ENCODE measurements at regions not wholly inside any gene's neighbourhood (a gene's known extent, or its start where the extent isn't known, plus 50 kb on each side); places are given as distances from the start of the nearest gene placed in this dataset.

DNA sequence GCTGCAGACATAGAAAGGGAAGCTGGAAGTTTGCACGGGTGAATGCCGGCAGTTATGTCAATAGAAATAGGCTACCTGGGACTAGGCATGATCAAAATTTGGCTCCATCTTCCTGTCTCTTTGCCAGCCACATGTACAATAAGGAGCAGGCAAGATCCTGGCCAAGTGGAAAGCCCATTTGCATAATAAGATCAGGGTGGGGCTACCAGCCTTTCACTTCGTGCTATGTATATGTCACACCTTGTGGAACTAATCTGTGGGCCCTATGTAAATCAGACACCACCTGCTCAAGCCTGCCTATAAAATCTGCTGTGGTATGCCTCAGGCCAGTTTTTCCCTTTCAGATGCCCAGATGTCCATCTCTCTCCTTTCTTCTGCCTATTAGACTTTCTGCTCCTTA, 79.3 kb upstream of the DRD2 start:
- H3K4me2 ChIP-seq (ENCODE audit: insufficient read depth, low read length) = peak overlapping the region; percentile 36; the same call in 1 of the 2 replicates
- no peaks in the 10 kb centered on the region for H3K79me2 ChIP-seq (ENCODE audit: control insufficient read depth, insufficient read depth, low read length)
- 11% methylated on average over 3 of the region's 3 CpGs for WGBS (ENCODE audit: insufficient coverage, low coverage, missing lambda C conversion rate)
- peaks cover 8 to 39% of the 10 kb centered on the region in 2 experiments; a peak in 4 of 5 replicates for H3K4me1 ChIP-seq (replicated peaks in 1 of 2; ENCODE audit: control insufficient read depth in 2 of 2, insufficient read depth in 2 of 2, low read length in 2 of 2)
- in situ Hi-C loops (cut with MboI) = no loop called here
- DNase-seq (ENCODE audit: extremely low read depth in 1 of 4, low spot score in 3 of 4) (peak in 1 of 4 experiments; percentile 28), ATAC-seq (peak; percentile 56), FAIRE-seq (no peak)
- TF ChIP-seq MAX (CRISPR knock-in tag; IDR thresholded peaks at IDR 0.05) = peak; percentile 60; the same call in 1 of the 2 replicates
- TF ChIP-seq, protein P1, sequence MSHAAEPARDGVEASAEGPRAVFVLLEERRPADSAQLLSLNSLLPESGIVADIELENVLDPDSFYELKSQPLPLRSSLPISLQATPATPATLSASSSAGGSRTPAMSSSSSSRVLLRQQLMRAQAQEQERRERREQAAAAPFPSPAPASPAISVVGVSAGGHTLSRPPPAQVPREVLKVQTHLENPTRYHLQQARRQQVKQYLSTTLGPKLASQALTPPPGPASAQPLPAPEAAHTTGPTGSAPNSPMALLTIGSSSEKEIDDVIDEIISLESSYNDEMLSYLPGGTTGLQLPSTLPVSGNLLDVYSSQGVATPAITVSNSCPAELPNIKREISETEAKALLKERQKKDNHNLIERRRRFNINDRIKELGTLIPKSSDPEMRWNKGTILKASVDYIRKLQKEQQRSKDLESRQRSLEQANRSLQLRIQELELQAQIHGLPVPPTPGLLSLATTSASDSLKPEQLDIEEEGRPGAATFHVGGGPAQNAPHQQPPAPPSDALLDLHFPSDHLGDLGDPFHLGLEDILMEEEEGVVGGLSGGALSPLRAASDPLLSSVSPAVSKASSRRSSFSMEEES (CRISPR knock-in tag; IDR thresholded peaks at IDR 0.05) = no peak
- TF ChIP-seq ZC3H8 (IDR thresholded peaks at IDR 0.05) = no peak
- BruUV-seq (replicated peaks) = no TSS peak
- no peaks in the 10 kb centered on the region for H3K36me3 ChIP-seq (ENCODE audit: control insufficient read depth, insufficient read depth, low read length)
- peak overlapping the region; percentile 72; the same call in 1 of the 2 replicates for H2AFZ ChIP-seq (ENCODE audit: low read depth, low read length)
- no peak overlapping the region; the same call in 2 of the 3 replicates for H3K27ac ChIP-seq (ENCODE audit: extremely low read depth, low read depth, low read length)
- H3K9me1 ChIP-seq (ENCODE audit: control insufficient read depth, insufficient read depth, low read length) = no peaks in the 10 kb centered on the region
- no peaks in the 10 kb centered on the region for H4K20me1 ChIP-seq (replicated peaks; ENCODE audit: control insufficient read depth, insufficient read depth, low read length)
- ChIA-PET POLR2A (interaction anchor here (2.4 kb wide), 1 partner anchor 15 kb away, joined by 8 read pairs; no protein-coding TSS in a partner anchor), CTCF (ENCODE audit: low intra/inter-chr PET ratio) (no interaction called here)
- no peak overlapping the region for H3K9ac ChIP-seq (ENCODE audit: insufficient read depth in 1 of 2, low read depth in 2 of 2, low read length in 2 of 2)
- intact Hi-C loops (cut with micrococcal nuclease) = loop anchor here (1.0 to 2.0 kb wide), 2 partner anchors 136 to 176 kb away; no protein-coding TSS in a partner anchor
- H3K27me3 ChIP-seq (ENCODE audit: control insufficient read depth in 2 of 2, insufficient read depth in 2 of 2, low read length in 2 of 2) = no peaks in the 10 kb centered on the region
- no peak overlapping the region for H3K4me3 ChIP-seq
- no peaks in the 10 kb centered on the region for H3K9me3 ChIP-seq (replicated peaks; ENCODE audit: control insufficient read depth, insufficient read depth, low read depth, low read length)

DNA sequence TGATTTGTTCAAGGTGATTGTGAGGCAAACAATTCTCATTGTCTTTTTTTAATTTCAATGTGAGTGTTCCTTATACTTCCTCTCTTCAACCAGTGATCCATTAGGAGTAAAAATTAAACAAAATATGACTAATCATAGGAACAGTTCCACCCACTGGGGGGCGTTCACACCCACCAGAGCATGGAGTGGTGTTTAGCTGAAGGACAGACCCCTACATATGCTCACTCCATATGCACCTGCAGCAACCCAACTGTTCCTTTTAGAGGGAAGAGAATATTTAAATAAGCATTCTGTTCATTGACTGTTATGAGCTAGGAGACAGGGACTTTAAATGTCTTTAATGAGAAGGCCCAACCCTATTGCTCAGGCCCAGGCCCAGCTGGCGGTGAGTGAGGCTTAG, 78.7 kb upstream of the DRD2 start:
- BruUV-seq (replicated peaks) = no TSS peak
- H3K9me3 ChIP-seq (replicated peaks; ENCODE audit: control insufficient read depth, insufficient read depth, low read depth, low read length) = no peaks in the 10 kb centered on the region
- DNase-seq (ENCODE audit: extremely low read depth in 1 of 4, low spot score in 3 of 4) (peak; percentile 26 to 55 (median 36)), ATAC-seq (peak; percentile 66), FAIRE-seq (no peak)
- no peaks in the 10 kb centered on the region for H3K79me2 ChIP-seq (ENCODE audit: control insufficient read depth, insufficient read depth, low read length)
- no peaks in the 10 kb centered on the region for H3K9me1 ChIP-seq (ENCODE audit: control insufficient read depth, insufficient read depth, low read length)
- ChIA-PET CTCF (ENCODE audit: low intra/inter-chr PET ratio) (no interaction called here), POLR2A (interaction anchor here (2.4 kb wide), 1 partner anchor 14 kb away, joined by 8 read pairs; no protein-coding TSS in a partner anchor)
- H3K27ac ChIP-seq (ENCODE audit: extremely low read depth, low read depth, low read length) = no peak overlapping the region
- H3K36me3 ChIP-seq (ENCODE audit: control insufficient read depth, insufficient read depth, low read length) = no peaks in the 10 kb centered on the region
- no peak overlapping the region for H3K9ac ChIP-seq (ENCODE audit: insufficient read depth in 1 of 2, low read depth in 2 of 2, low read length in 2 of 2)
- H3K4me1 ChIP-seq (replicated peaks in 1 of 2; ENCODE audit: control insufficient read depth in 2 of 2, insufficient read depth in 2 of 2, low read length in 2 of 2) = peaks cover 8 to 40% of the 10 kb centered on the region in 2 experiments; a peak in 4 of 5 replicates
- H4K20me1 ChIP-seq (replicated peaks; ENCODE audit: control insufficient read depth, insufficient read depth, low read length) = no peaks in the 10 kb centered on the region
- intact Hi-C loops (cut with micrococcal nuclease) (loop anchor here (1.0 to 2.0 kb wide), 2 partner anchors 136 to 177 kb away; no protein-coding TSS in a partner anchor), in situ Hi-C loops (cut with MboI) (no loop called here)
- 50% methylated on average over 2 of the region's 2 CpGs for WGBS (ENCODE audit: insufficient coverage, low coverage, missing lambda C conversion rate)
- H3K4me3 ChIP-seq = no peak overlapping the region
- no peak overlapping the region for H3K4me2 ChIP-seq (ENCODE audit: insufficient read depth, low read length)
- H3K27me3 ChIP-seq (ENCODE audit: control insufficient read depth in 2 of 2, insufficient read depth in 2 of 2, low read length in 2 of 2) = no peaks in the 10 kb centered on the region
- peak overlapping the region; percentile 72 for H2AFZ ChIP-seq (ENCODE audit: low read depth, low read length)
- TF ChIP-seq ARNT (IDR thresholded peaks at IDR 0.05) = no peak
- TF ChIP-seq, protein P2, sequence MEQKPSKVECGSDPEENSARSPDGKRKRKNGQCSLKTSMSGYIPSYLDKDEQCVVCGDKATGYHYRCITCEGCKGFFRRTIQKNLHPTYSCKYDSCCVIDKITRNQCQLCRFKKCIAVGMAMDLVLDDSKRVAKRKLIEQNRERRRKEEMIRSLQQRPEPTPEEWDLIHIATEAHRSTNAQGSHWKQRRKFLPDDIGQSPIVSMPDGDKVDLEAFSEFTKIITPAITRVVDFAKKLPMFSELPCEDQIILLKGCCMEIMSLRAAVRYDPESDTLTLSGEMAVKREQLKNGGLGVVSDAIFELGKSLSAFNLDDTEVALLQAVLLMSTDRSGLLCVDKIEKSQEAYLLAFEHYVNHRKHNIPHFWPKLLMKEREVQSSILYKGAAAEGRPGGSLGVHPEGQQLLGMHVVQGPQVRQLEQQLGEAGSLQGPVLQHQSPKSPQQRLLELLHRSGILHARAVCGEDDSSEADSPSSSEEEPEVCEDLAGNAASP (IDR thresholded peaks at IDR 0.05) = no peak

Measured in K562 (cell line).